ENCODE measurements at regions not wholly inside any gene's neighbourhood (a gene's known extent, or its start where the extent isn't known, plus 50 kb on each side); places are given as distances from the start of the nearest gene placed in this dataset.
A peak's percentile ranks its signal among the peaks of the same experiment; 100 is the strongest.

- no peak for DNase-seq (ENCODE audit: low read depth in 2 of 2)
Observed at GRCh38 chr6:121998631-121999030, 400.8 kb upstream of the HSF2 start.

- DNase-seq (ENCODE audit: low read depth in 2 of 2), result no peak
Observed at GRCh38 chr6:121999456-122000065, 399.9 kb upstream of the HSF2 start.

GRCh38 chr6:122005661-122006060, 393.8 kb upstream of the HSF2 start:
- DNase-seq (ENCODE audit: low read depth in 2 of 2), result no peak

GRCh38 chr6:122007339-122007738, 392.1 kb upstream of the HSF2 start:
- DNase-seq (ENCODE audit: low read depth in 2 of 2), result peak; percentile 68 to 72

GRCh38 chr6:122008101-122008999, 391.1 kb upstream of the HSF2 start:
- peak; percentile 32 to 40 for DNase-seq (ENCODE audit: low read depth in 2 of 2)

- no peak for DNase-seq (ENCODE audit: low read depth in 2 of 2)
Observed at GRCh38 chr6:122009000-122009350, 390.5 kb upstream of the HSF2 start.

- peak; percentile 57 to 73 for DNase-seq (ENCODE audit: low read depth in 2 of 2)
Observed at GRCh38 chr6:122012578-122012977, 386.9 kb upstream of the HSF2 start.

GRCh38 chr6:122014961-122015360, 384.5 kb upstream of the HSF2 start:
- peak; percentile 88 to 91 for DNase-seq (ENCODE audit: low read depth in 2 of 2)

GRCh38 chr6:122020588-122021264, 378.7 kb upstream of the HSF2 start:
- no peak for DNase-seq (ENCODE audit: low read depth in 2 of 2)

- DNase-seq (ENCODE audit: low read depth in 2 of 2), result no peak
Observed at GRCh38 chr6:122025104-122025503, 374.3 kb upstream of the HSF2 start.

GRCh38 chr6:122026582-122027369, 372.7 kb upstream of the HSF2 start:
- DNase-seq (ENCODE audit: low read depth in 2 of 2), result no peak

GRCh38 chr6:122028933-122029522, 370.4 kb upstream of the HSF2 start:
- no peak for DNase-seq (ENCODE audit: low read depth in 2 of 2)

- peak in 1 of 2 experiments; percentile 35 for DNase-seq (ENCODE audit: low read depth in 2 of 2)
Observed at GRCh38 chr6:122033564-122034181, 365.8 kb upstream of the HSF2 start.

- DNase-seq (ENCODE audit: low read depth in 2 of 2), result no peak
Observed at GRCh38 chr6:122035173-122035572, 364.3 kb upstream of the HSF2 start.

- no peak for DNase-seq (ENCODE audit: low read depth in 2 of 2)
Observed at GRCh38 chr6:122040261-122040660, 359.2 kb upstream of the HSF2 start.

GRCh38 chr6:122042380-122042779, 357.1 kb upstream of the HSF2 start:
- no peak for DNase-seq (ENCODE audit: low read depth in 2 of 2)

GRCh38 chr6:122042960-122043735, 356.3 kb upstream of the HSF2 start:
- DNase-seq (ENCODE audit: low read depth in 2 of 2), result no peak

- DNase-seq (ENCODE audit: low read depth in 2 of 2), result no peak
Observed at GRCh38 chr6:122048570-122048969, 350.9 kb upstream of the HSF2 start.

GRCh38 chr6:122049341-122049740, 350.1 kb upstream of the HSF2 start:
- DNase-seq (ENCODE audit: low read depth in 2 of 2), result no peak

GRCh38 chr6:122050242-122050755, 349.2 kb upstream of the HSF2 start:
- DNase-seq (ENCODE audit: low read depth in 2 of 2), result no peak

All from fibroblast of skin of left biceps (primary cell).